CD1c-positive myeloid dendritic cell (primary cell): ENCODE measurements at regions not wholly inside any gene's neighbourhood (a gene's known extent, or its start where the extent isn't known, plus 50 kb on each side); places are given as distances from the start of the nearest gene placed in this dataset.

Experiments used
- DNase-seq: peaks from one replicate; pipeline ENCODE4 v3.0.0-alpha.2; 2016; ENCODE audit errors: extremely low spot score

DNA sequence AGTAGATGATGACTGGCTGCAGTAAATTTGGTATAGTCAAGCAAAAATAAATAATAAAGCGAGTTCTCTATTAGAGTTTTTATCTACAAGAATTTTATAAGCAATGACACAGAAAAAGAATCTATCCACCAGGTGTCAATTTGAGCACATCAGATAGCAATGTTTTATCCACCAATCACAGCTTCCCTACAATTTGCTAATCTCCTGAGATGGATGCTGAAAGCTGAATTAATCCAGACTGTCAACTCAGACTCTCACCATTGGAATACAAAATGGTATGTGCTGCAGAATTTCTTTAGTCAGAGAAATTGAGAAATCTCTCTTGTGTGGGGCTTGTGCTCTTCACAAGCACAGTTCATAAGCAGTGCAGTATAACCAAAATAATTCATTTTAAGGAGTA, 888.9 kb upstream of the GHITM start:
- no peak for DNase-seq

DNA sequence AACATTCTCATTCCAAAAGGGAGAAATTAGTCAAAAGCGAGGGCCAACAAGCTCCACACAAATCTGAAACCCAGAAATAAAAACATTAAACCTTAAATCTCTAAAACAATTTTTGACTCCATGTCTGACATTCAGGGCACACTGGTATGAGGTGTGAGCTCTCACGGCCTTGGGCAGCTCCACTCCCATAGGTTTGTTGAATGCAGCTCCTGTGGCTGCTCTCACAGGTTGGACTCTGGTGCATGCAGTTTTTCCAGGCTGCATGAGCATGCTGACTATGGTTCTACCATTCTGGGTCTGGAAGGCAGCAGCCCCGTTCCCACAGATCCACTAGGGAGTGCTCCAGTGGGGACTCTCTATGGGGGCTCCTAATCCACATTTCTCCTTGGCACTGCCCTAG, 887.1 kb upstream of the GHITM start:
- no peak for DNase-seq

DNA sequence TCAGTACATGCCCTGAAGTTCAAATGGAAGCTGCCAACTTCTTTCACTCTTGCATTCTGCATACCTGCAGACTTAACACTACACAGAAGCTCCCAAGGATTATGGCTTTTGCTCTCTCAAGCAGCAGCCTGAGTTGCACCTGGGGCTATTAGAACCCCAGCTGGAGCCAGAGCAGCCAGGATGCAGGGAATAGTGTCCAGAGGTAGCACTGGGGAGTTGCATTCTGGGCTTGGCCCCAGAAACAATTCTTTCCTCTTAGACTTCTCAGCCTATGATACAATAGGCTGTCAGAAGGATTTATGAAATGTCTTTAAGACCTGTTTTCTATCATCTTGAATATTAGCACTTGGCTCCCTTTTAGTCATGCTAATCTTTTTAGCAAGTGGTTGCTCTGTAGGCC, 886.7 kb upstream of the GHITM start:
- DNase-seq = no peak

DNA sequence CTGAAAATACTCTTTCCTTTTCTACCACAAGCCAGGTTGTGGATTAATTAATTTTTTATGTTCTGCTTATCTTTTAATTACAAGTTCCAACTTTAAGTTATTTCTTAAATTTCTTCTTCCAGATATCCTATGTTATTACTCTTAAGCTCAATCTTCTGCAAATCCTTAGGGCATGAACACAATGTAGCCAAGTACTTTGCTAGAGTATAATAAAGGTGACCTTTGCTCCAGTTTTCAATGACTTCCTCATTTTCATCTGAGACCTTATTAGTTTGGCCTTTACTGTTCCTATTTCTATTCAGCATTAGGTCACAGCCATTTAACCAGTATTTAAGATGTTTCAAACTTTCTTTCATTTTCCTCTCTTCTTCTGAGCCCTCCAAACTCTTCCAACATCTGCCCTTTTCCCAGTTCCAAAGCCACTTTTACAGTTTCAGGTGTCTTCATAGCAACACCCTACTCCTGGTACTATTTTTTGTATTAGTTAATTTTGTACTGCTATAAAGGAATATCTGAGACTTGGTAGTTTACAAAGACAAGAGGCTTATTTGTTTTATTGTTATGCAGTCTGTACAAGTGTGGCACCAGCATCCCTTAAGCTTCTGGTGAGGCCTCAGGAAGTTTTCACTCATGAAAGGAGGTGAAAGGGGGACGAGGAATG, 886.2 kb upstream of the GHITM start:
- no peak for DNase-seq

DNA sequence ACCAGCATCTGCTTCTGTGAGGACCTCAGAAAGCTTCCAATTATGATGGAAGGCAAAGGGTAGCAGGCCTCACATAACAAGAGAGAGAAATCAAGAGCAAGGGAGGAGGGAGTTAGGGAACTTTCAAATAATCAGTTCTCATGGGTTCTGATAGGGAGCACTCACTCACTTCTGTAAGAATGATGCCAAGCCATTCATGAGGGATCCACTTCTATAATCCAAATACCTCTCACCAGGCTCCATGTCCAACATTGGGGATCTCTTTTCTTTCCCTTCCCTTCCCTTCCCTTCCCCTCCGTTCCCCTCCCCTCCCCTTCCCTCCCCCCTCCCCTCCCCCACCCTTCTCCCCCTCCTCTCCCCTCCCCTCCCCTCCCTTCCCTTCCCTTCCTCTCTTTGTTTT, 884.6 kb upstream of the GHITM start:
- no peak for DNase-seq

DNA sequence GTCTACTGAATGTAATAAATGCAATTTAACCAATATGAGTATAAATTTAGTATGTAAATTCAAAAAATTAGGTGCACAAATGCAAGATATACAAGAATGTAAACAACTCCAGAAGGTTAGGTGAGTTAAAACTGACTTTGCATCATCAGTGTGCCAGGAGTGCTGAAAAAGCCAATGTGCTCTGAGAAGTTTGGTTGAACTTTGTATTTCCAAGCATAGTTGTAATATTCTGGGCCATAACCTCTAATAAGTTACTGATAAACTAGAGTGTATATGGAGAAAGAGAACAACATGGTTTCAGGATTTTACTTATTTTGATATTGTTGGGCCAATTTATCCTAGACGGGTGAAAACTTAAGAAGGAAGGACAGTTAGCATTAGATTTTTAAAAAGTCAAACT, 876.9 kb upstream of the GHITM start:
- DNase-seq = no peak

DNA sequence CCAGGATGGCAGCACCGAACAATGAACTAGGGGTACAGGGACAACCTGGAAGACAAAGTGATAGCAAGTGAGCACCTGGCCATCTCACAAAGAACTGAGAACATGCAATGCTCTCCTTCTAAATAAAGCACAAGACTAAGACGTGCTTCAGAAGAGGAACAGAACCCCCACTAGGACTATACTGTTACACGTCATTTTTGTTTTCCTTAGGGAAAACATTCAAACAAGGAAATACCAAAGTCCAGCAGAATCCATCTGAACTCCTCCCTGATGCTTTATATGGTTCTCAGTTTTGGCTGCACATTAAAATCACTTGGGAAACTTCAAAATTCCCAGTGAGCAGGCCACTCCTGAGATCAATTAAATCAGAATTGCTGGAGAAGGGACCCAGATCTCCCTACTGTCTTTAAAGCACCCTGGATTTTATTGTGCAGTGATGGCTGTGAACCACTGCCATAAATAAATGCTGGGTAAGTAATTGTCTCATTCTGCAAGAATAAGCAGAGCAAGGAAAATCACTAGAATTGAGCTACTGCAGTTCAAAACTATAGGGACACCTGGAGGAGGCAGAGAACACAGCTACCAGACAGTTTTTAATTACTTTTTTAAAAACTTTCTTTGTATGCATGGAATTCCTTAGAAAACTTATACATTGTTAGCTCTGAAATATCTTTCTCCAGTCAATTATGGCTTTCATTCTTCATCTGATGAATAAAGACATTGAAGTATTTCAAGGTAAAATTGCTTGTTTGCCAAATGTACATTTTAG, 866.5 kb upstream of the GHITM start:
- DNase-seq = no peak

DNA sequence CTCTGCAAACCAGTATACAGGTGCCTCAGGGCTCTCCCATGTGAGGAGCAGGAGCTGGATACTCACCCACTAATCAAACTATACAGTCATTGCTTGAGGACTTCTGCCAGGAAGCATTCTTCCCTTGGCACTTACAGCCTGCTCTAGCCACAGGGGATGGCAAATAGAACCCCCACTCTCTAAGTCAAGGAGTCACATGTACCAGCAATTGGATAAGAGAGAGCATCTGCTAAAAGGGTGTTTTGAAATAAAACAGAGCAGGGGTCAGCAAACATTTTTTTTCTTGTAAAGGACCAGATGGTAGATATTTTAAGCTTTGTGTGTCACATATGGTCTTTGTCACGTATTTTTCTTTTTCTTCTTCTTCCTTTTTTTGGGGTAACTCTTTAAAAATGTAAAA, 865.2 kb upstream of the GHITM start:
- no peak for DNase-seq

DNA sequence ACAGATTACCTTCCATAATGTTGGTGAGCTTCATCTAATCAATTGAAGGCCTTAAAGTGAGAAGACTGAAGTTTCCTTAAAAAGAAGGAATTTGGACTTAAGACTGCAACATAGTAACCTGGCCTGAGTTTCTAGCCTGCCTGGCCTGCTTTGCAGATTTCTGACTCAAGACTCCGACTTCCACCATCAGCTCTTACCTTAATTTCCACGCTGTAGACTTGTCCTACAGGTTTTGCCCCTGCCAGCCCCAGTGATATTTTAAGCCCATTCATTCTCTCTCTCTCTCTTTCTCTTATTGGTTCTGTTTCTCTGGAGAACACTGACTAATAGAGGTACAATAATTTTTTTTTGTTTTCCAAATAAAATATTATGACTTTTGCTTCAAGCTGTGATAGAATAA, 862.3 kb upstream of the GHITM start:
- no peak for DNase-seq

DNA sequence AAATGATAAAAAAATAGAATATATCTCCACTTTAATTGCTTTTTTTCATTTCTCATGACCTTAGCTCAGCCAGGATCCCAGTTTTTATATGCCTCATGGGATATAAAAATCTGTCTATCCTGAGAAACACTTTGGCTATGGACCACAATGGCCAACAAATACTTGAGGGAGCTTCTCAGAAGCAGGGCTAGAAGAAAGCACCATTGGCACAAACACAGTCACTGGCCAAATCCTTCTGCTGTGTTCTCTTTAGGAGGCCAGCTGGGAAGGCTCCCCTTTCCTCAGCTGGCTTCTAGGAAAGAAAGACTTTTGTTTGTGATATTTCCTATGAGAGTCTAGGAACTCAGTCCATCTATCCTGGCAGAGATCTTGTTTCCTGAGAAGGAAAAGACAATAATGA, 856.2 kb upstream of the GHITM start:
- DNase-seq = no peak

DNA sequence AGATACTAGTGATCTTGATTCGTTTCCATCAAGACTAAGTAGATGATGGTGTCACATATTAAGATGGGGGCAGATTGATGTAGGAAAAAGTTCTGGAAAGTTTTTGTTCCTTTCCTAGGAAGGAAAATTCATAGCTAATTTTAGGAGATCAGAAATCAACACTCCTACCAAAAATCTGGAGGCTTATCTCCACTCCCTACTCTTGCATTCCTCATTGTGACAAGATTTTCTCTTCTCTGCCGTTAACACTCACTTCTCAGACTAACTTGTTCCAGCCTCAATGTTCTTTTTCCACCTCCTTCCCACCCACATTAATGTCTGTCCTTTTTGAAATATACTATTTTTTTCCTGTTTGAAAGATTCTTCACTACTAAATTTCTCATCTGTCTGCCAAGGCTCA, 851.9 kb upstream of the GHITM start:
- no peak for DNase-seq

DNA sequence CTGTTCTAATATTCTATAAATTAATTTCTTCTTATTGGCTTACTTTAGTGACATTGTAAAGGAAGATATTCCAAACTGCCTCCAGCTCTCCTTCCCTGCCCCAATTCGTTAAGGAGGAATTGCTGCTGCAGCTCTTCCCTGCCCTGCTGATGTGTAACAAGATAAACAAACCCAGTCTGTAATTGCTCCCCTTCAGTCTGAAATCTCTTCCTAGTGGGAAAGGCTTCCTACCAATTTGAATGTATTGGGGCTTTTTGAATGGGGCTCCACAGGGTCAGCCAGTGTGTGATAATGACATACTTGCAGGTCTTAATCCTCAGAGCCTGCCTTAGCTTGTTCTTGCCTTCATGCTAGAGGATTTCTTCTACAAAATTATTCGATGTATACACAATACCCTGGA, 849.9 kb upstream of the GHITM start:
- DNase-seq = no peak

DNA sequence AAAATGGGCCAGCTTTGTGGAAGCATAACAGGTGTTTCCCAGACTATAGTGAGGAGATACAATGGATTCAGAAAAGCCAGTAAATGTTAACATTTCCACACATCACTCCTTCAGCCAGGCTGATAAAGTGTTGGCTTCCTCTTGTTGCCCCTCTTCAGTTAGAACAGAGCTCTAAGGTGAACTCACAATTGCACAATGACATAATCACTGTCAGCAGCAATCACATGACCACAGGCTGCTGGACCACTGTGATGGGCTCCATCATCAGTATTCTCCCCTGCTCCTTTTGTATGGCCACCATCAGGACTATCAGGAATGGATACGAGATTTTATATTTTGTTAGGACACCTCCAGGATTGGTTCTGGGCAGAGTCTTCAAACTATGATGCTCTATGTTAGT, 849.4 kb upstream of the GHITM start:
- no peak for DNase-seq

DNA sequence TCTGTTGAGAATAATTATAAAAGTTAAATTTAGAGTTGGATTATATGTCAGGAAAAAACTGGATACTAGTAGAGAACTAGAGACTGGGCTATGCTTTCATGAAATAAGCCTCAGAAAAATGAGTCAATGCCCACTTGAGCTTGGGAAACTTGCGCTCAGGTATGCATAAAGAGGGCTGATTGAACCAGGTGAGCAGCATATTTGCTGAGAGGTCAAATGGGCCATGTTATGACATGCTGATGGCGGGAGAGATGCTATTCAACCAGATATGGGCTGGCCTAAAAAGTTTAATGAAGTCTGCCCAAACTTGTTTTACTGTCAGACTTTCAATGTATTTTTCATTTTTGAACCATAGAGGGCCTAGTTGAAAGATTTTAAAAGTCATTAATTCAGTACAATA, 837.6 kb upstream of the GHITM start:
- DNase-seq = no peak

DNA sequence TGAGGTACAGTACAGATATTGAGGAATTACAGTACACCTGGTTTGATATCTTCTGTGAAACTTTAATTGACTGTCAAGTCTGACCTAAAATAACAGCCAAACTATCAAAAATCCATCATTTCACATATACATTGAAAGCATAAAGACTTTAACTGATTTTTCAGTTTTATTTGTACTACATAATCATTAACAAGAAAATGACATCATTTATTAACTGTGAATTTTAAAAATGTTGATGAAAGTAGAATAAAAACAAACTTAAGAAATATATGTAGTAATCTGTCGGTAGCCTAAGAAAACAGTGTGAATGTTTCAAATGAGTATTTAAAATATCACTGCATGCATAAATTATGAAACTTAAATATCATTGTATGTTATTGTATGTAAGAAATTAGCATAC, 836.7 kb upstream of the GHITM start:
- no peak for DNase-seq

DNA sequence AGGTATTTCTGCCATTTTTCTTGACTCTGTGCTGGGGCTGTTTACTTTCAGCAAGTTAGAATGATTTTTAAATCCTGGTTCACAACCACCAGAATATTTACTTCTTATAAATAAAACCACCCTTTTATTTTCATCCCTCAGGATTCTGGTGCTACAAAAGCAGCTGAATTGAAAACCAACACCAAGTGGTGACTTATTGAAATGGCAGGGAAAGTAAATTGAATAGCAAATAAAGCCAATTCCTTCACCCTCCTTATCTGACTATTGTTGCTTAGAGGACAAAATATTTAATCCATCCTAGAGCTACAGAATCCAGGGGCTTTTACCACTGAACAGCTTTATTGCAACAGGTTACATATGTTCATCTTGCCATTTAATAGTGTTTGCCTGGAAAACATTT, 828.6 kb upstream of the GHITM start:
- DNase-seq = no peak

DNA sequence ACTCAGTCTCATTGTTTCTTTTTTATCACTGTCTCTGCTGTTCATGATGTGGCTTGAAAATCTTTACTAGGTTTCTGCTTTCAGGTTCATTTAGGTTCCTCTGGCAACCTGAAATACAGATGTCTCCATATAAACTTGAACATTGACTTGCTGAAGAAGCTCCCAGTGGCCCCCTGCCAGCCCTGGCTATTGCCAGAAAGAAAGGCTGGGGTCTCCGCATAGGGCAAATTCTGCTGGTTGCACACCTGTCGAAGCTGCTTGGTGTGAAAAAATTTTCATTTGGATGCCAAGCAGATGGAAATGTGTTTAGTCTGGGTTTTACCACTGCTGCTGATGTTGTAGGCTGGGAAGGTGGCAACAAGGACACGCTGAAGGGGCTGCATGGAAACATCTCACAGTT, 826.7 kb upstream of the GHITM start:
- no peak for DNase-seq

DNA sequence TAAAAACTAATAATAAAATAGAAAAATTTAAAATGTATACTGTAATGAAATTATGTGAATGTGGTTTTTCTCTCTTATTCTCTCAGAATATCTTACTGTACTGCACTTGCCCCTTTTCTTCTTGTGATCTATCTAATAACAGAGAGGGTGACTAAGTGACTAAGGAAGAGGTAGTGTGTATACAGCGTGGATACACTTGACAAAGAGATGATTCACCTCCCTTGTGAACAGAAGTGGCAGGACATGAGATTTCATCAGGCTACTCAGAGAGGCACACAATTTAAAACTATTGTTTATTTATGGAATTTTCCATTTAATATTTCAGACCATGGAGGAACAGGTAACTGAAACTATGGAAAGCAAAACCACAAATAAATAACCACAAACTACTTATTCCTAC, 806.6 kb upstream of the GHITM start:
- DNase-seq = no peak

DNA sequence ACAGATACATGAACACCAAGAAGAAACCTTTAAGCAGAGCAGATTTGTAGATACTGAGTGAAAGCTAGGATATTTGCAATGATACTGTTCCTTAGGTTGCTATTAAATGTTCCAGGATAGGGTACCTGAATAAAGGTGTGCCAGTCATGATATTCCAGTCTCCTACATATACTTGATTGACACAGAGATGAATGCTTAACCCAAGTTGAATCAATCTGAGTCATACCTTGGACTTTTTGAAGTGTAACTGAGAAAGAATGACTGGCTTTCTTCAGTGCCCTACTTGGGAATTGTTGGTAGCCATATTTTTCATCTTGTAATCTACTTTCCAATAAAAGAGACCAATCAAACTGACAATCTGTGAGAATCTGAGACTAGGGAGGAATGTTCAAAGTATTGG, 805.7 kb upstream of the GHITM start:
- DNase-seq = no peak

DNA sequence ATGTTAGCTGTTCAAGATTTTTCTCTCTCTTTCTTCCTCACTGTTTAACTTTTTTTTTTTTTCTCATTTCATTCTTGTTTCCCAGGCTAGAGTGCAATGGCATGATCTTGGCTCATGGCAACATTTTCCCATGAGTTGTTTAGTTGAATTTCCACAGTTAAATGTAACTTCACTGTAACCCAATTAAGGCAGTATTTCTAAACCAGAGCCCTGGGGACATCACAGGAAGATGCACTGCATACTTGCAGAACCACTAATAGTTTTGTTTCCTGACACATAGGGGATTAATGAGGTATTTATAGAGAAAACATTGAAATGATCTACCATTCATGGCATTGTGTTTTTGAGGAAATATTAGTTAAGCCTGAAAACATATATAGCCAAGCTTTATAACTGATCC, 795.6 kb upstream of the GHITM start:
- no peak for DNase-seq

DNA sequence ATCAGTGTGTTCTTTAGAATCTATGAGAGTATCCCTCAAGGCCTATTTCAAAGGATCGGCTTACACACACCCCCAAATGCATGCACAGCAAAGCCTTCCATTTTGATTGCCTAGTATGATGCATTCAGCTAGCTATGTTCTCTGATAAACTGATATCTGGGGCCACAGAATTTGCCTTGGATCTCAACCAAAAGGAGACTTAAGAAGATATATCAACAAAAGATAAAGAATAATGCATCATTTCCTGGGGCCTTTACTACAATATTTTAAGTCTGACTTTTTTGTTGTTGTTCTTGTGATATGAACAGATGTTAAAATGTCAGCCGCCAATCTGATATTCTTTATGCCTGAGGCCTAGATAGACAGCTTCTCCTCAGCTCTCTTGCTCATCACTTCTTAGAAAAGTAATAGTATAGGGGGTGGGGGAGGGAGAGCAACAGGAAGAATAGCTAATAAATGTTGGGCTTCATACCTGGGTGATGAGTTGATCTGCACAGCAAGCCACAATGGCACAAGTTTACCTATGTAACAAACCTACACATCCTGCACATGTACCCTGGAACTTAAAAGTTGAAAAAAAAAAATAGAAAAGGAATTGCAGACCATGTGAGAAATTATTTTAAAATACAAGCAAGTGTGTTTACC, 792.9 kb upstream of the GHITM start:
- no peak for DNase-seq

DNA sequence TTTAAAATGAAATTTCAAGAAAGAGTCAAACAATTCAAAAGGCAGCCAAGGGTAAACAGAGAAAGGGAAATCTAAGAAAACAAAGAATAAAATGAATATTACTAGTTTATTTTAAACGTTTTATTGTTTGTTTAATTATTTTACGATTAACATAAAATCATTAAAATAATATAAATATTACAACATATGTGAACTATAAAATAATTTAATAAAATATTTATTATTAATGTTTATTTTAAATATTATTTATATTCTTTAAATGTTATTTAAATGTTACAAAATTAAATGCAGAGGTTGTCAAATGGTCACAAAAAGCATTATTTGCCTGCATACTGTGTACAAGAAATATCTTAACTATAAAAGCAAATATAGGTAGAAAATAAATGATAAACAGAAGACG, 786.7 kb upstream of the GHITM start:
- DNase-seq = no peak

DNA sequence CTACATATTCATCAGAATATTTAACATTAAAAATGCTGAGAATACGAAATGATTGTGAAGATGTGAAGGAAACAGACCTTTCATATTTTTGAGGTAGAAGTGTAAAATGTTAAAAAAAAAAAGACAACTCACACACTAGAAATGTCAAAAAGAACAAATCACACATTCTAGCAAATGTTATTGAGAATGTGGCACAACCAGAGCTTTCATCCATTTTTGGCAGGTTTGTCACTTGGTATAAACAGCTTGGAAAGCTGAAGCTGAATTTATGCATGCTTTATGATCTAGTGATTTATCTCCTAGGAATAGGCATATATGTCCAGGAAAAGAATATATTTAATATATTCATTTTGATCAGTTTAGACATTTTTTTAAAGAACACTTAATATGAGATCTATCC, 784.9 kb upstream of the GHITM start:
- DNase-seq = no peak
